ENCODE measurements at regions not wholly inside any gene's neighbourhood (a gene's known extent, or its start where the extent isn't known, plus 50 kb on each side); places are given as distances from the start of the nearest gene placed in this dataset.
A peak's percentile ranks its signal among the peaks of the same experiment; 100 is the strongest.

- Mint-ChIP-seq H3K4me3 (peak overlapping the region in 1 of 4 donors; percentile 25), H3K9me3 (no peaks in the 10 kb centered on the region), H3K27ac (peak overlapping the region in 1 of 3 donors; percentile 1), H3K27me3 (peaks cover 18% of the 10 kb centered on the region), H3K4me1 (peaks cover 0 to 16% (median 4%) of the 10 kb centered on the region in 4 donors), H3K36me3 (no peaks in the 10 kb centered on the region)
- no peak overlapping the region for H3K27ac ChIP-seq (ENCODE audit: insufficient read depth, low read length, poor library complexity, severe bottlenecking)
- peaks cover 3% of the 10 kb centered on the region for H3K27me3 ChIP-seq (ENCODE audit: control insufficient read depth, insufficient read depth, low read length)
- H3K4me1 ChIP-seq (ENCODE audit: control insufficient read depth, insufficient read depth, low read length, poor library complexity, severe bottlenecking), result peaks cover 8% of the 10 kb centered on the region
- H3K36me3 ChIP-seq (ENCODE audit: control insufficient read depth, insufficient read depth, low read length), result no peaks in the 10 kb centered on the region
- no peak for ATAC-seq (ENCODE audit: low read depth in 2 of 2)
- no peak overlapping the region for H3K4me3 ChIP-seq (ENCODE audit: low read depth, low read length)
- peak in 1 of 3 donors; percentile 14 for DNase-seq
- no peaks in the 10 kb centered on the region for H3K9me3 ChIP-seq (ENCODE audit: control insufficient read depth in 2 of 2, low read length in 2 of 2)
Observed at GRCh38 chr2:172285760-172286159, 141.6 kb upstream of the ITGA6 start.

- no peak overlapping the region for H3K4me3 ChIP-seq (ENCODE audit: low read depth, low read length)
- Mint-ChIP-seq H3K27ac (no peak overlapping the region), H3K4me1 (peaks cover 0 to 16% (median 4%) of the 10 kb centered on the region in 4 donors), H3K9me3 (peaks cover 0 to 1% (median 0%) of the 10 kb centered on the region in 7 donors), H3K36me3 (no peaks in the 10 kb centered on the region), H3K27me3 (peaks cover 22% of the 10 kb centered on the region), H3K4me3 (no peak overlapping the region)
- DNase-seq (no peak), ATAC-seq (ENCODE audit: low read depth in 2 of 2) (no peak)
- no peaks in the 10 kb centered on the region for H3K9me3 ChIP-seq (ENCODE audit: control insufficient read depth in 2 of 2, low read length in 2 of 2)
- H3K36me3 ChIP-seq (ENCODE audit: control insufficient read depth, insufficient read depth, low read length), result no peaks in the 10 kb centered on the region
- H3K4me1 ChIP-seq (ENCODE audit: control insufficient read depth, insufficient read depth, low read length, poor library complexity, severe bottlenecking), result peaks cover 8% of the 10 kb centered on the region
- H3K27ac ChIP-seq (ENCODE audit: insufficient read depth, low read length, poor library complexity, severe bottlenecking), result no peak overlapping the region
- H3K27me3 ChIP-seq (ENCODE audit: control insufficient read depth, insufficient read depth, low read length), result peaks cover 5% of the 10 kb centered on the region
Observed at GRCh38 chr2:172287190-172287589, 140.2 kb upstream of the ITGA6 start.

- peaks cover 5% of the 10 kb centered on the region for H3K27me3 ChIP-seq (ENCODE audit: control insufficient read depth, insufficient read depth, low read length)
- H3K9me3 Mint-ChIP-seq, result peaks cover 0 to 1% (median 0%) of the 10 kb centered on the region in 7 donors
- no peak for ATAC-seq (ENCODE audit: low read depth in 2 of 2)
- no peak for DNase-seq
- peaks cover 0 to 16% (median 4%) of the 10 kb centered on the region in 4 donors for H3K4me1 Mint-ChIP-seq
- no peaks in the 10 kb centered on the region for H3K9me3 ChIP-seq (ENCODE audit: control insufficient read depth in 2 of 2, low read length in 2 of 2)
- no peak overlapping the region for H3K4me3 ChIP-seq (ENCODE audit: low read depth, low read length)
- H3K36me3 Mint-ChIP-seq, result no peaks in the 10 kb centered on the region
- no peak overlapping the region for H3K27ac ChIP-seq (ENCODE audit: insufficient read depth, low read length, poor library complexity, severe bottlenecking)
- no peaks in the 10 kb centered on the region for H3K36me3 ChIP-seq (ENCODE audit: control insufficient read depth, insufficient read depth, low read length)
- no peak overlapping the region for H3K27ac Mint-ChIP-seq
- peaks cover 8% of the 10 kb centered on the region for H3K4me1 ChIP-seq (ENCODE audit: control insufficient read depth, insufficient read depth, low read length, poor library complexity, severe bottlenecking)
- peaks cover 24% of the 10 kb centered on the region for H3K27me3 Mint-ChIP-seq
- H3K4me3 Mint-ChIP-seq, result no peak overlapping the region
Observed at GRCh38 chr2:172287605-172288315, 139.6 kb upstream of the ITGA6 start.

GRCh38 chr2:172288603-172289002 is 138.8 kb upstream of the ITGA6 start:
- Histone ChIP-seq H3K27ac (ENCODE audit: insufficient read depth, low read length, poor library complexity, severe bottlenecking) (no peak overlapping the region), H3K9me3 (ENCODE audit: control insufficient read depth in 2 of 2, low read length in 2 of 2) (no peaks in the 10 kb centered on the region), H3K4me3 (ENCODE audit: low read depth, low read length) (no peak overlapping the region), H3K36me3 (ENCODE audit: control insufficient read depth, insufficient read depth, low read length) (no peaks in the 10 kb centered on the region), H3K27me3 (ENCODE audit: control insufficient read depth, insufficient read depth, low read length) (peaks cover 5% of the 10 kb centered on the region), H3K4me1 (ENCODE audit: control insufficient read depth, insufficient read depth, low read length, poor library complexity, severe bottlenecking) (peaks cover 8% of the 10 kb centered on the region)
- DNase-seq (peak in 1 of 3 donors; percentile 6), ATAC-seq (ENCODE audit: low read depth in 2 of 2) (no peak)
- H3K9me3 Mint-ChIP-seq, result peaks cover 0 to 1% (median 0%) of the 10 kb centered on the region in 7 donors
- no peaks in the 10 kb centered on the region for H3K36me3 Mint-ChIP-seq
- peaks cover 28% of the 10 kb centered on the region for H3K27me3 Mint-ChIP-seq
- H3K4me3 Mint-ChIP-seq, result no peak overlapping the region
- peaks cover 0 to 16% (median 4%) of the 10 kb centered on the region in 4 donors for H3K4me1 Mint-ChIP-seq
- H3K27ac Mint-ChIP-seq, result peak overlapping the region in 1 of 3 donors; percentile 33

GRCh38 chr2:172293952-172294351 is 133.4 kb upstream of the ITGA6 start:
- H3K4me3 ChIP-seq (ENCODE audit: low read depth, low read length), result no peak overlapping the region
- no peaks in the 10 kb centered on the region for H3K4me1 Mint-ChIP-seq
- H3K9me3 Mint-ChIP-seq, result peaks cover 0 to 4% (median 0%) of the 10 kb centered on the region in 7 donors
- no peak overlapping the region for H3K4me3 Mint-ChIP-seq
- ATAC-seq (ENCODE audit: low read depth in 2 of 2) (no peak), DNase-seq (no peak)
- H3K27me3 ChIP-seq (ENCODE audit: control insufficient read depth, insufficient read depth, low read length), result peaks cover 10% of the 10 kb centered on the region
- no peak overlapping the region for H3K27ac Mint-ChIP-seq
- H3K36me3 ChIP-seq (ENCODE audit: control insufficient read depth, insufficient read depth, low read length), result no peaks in the 10 kb centered on the region
- no peaks in the 10 kb centered on the region for H3K36me3 Mint-ChIP-seq
- H3K27ac ChIP-seq (ENCODE audit: insufficient read depth, low read length, poor library complexity, severe bottlenecking), result no peak overlapping the region
- peaks cover 45% of the 10 kb centered on the region for H3K27me3 Mint-ChIP-seq
- H3K9me3 ChIP-seq (ENCODE audit: control insufficient read depth in 2 of 2, low read length in 2 of 2), result no peaks in the 10 kb centered on the region
- H3K4me1 ChIP-seq (ENCODE audit: control insufficient read depth, insufficient read depth, low read length, poor library complexity, severe bottlenecking), result no peaks in the 10 kb centered on the region

- no peak for DNase-seq
- no peaks in the 10 kb centered on the region for H3K9me3 ChIP-seq (ENCODE audit: control insufficient read depth in 2 of 2, low read length in 2 of 2)
- no peak overlapping the region for H3K4me3 Mint-ChIP-seq
- H3K36me3 Mint-ChIP-seq, result no peaks in the 10 kb centered on the region
- H3K36me3 ChIP-seq (ENCODE audit: control insufficient read depth, insufficient read depth, low read length), result no peaks in the 10 kb centered on the region
- H3K4me1 ChIP-seq (ENCODE audit: control insufficient read depth, insufficient read depth, low read length, poor library complexity, severe bottlenecking), result no peaks in the 10 kb centered on the region
- no peak overlapping the region for H3K27ac ChIP-seq (ENCODE audit: insufficient read depth, low read length, poor library complexity, severe bottlenecking)
- H3K9me3 Mint-ChIP-seq, result peaks cover 0 to 4% (median 0%) of the 10 kb centered on the region in 7 donors
- peaks cover 10% of the 10 kb centered on the region for H3K27me3 ChIP-seq (ENCODE audit: control insufficient read depth, insufficient read depth, low read length)
- no peak overlapping the region for H3K4me3 ChIP-seq (ENCODE audit: low read depth, low read length)
- no peak overlapping the region for H3K27ac Mint-ChIP-seq
- H3K4me1 Mint-ChIP-seq, result no peaks in the 10 kb centered on the region
- ATAC-seq (ENCODE audit: low read depth in 2 of 2), result no peak
- peaks cover 53% of the 10 kb centered on the region for H3K27me3 Mint-ChIP-seq
Observed at GRCh38 chr2:172294983-172295382, 132.4 kb upstream of the ITGA6 start.

GRCh38 chr2:172295677-172296076 is 131.7 kb upstream of the ITGA6 start:
- Histone ChIP-seq H3K27me3 (ENCODE audit: control insufficient read depth, insufficient read depth, low read length) (peaks cover 10% of the 10 kb centered on the region), H3K36me3 (ENCODE audit: control insufficient read depth, insufficient read depth, low read length) (no peaks in the 10 kb centered on the region), H3K9me3 (ENCODE audit: control insufficient read depth in 2 of 2, low read length in 2 of 2) (no peaks in the 10 kb centered on the region), H3K4me1 (ENCODE audit: control insufficient read depth, insufficient read depth, low read length, poor library complexity, severe bottlenecking) (no peaks in the 10 kb centered on the region), H3K27ac (ENCODE audit: insufficient read depth, low read length, poor library complexity, severe bottlenecking) (no peak overlapping the region), H3K4me3 (ENCODE audit: low read depth, low read length) (no peak overlapping the region)
- Mint-ChIP-seq H3K4me3 (no peak overlapping the region), H3K36me3 (no peaks in the 10 kb centered on the region), H3K4me1 (no peaks in the 10 kb centered on the region), H3K27me3 (peaks cover 53% of the 10 kb centered on the region), H3K27ac (no peak overlapping the region), H3K9me3 (peaks cover 0 to 4% (median 0%) of the 10 kb centered on the region in 7 donors)
- DNase-seq, result no peak
- ATAC-seq (ENCODE audit: low read depth in 2 of 2), result no peak
